HEK293 (cell line): ENCODE measurements at regions not wholly inside any gene's neighbourhood (a gene's known extent, or its start where the extent isn't known, plus 50 kb on each side); places are given as distances from the start of the nearest gene placed in this dataset.

Experiments
- FEZF1 ChIP-seq: fragments of 450-650 bp; formaldehyde crosslinking; IDR thresholded peaks from 2 replicates; pipeline ENCODE4 v1.5.1; 2016; ENCODE audit warnings: missing biosample characterization, missing genetic modification characterization
- TCF7L2 ChIP-seq: IDR thresholded peaks from 2 replicates; pipeline ENCODE4 v1.6.1; 2011; ENCODE audit warnings: low read depth, mild to moderate bottlenecking, inconsistent platforms, low read length, moderate library complexity, borderline replicate concordance
- ZBTB8A ChIP-seq: fragments of 450-650 bp; formaldehyde crosslinking; IDR thresholded peaks from 2 replicates; pipeline ENCODE4 v1.5.1; 2016; ENCODE audit warnings: missing biosample characterization, missing genetic modification characterization
- ZNF184 ChIP-seq: fragments of 450-650 bp; IDR thresholded peaks from 2 replicates; pipeline ENCODE4 v1.5.1; 2018; ENCODE audit warnings: missing biosample characterization, mild to moderate bottlenecking, missing genetic modification characterization
- ZNF549 ChIP-seq: fragments of 450-650 bp; IDR thresholded peaks from 2 replicates; pipeline ENCODE4 v1.5.1; 2018; ENCODE audit warnings: missing biosample characterization, missing genetic modification characterization, mild to moderate bottlenecking, inconsistent platforms, moderate library complexity
- TF ChIP-seq, protein P1 (sequence below): fragments of 450-650 bp; formaldehyde crosslinking; IDR thresholded peaks from 2 replicates; pipeline ENCODE4 v1.5.1; 2016; ENCODE audit warnings: missing biosample characterization, missing genetic modification characterization
- TF ChIP-seq, protein P2 (sequence below): fragments of 450-650 bp; formaldehyde crosslinking; IDR thresholded peaks from 2 replicates; pipeline ENCODE4 v1.5.1; 2016; ENCODE audit warnings: missing biosample characterization, missing genetic modification characterization
- TF ChIP-seq, protein P3 (sequence below): fragments of 450-650 bp; formaldehyde crosslinking; IDR thresholded peaks from 2 replicates; pipeline ENCODE4 v1.5.1; 2016; ENCODE audit warnings: missing biosample characterization, missing genetic modification characterization

DNA sequence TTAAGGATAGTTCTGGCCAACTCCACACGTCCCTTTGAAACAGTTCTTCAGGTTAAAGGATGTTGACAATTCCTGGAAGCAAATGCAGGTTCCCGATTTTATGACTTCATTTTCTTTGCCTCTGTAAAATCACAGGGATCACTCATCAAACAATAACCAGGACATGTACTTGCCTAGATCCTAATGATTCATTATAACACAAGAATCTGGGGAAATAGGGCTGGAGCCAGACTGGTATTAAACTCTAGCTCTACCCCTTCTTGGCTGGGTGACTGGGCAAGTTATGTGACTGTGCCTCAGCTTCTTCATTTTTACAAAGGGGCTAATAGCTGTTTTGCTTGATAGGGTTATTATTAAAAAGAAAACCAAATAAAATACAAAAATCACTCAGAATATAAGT lies 56.0 kb upstream of the KCND2 start:
- TF ChIP-seq, protein P1, sequence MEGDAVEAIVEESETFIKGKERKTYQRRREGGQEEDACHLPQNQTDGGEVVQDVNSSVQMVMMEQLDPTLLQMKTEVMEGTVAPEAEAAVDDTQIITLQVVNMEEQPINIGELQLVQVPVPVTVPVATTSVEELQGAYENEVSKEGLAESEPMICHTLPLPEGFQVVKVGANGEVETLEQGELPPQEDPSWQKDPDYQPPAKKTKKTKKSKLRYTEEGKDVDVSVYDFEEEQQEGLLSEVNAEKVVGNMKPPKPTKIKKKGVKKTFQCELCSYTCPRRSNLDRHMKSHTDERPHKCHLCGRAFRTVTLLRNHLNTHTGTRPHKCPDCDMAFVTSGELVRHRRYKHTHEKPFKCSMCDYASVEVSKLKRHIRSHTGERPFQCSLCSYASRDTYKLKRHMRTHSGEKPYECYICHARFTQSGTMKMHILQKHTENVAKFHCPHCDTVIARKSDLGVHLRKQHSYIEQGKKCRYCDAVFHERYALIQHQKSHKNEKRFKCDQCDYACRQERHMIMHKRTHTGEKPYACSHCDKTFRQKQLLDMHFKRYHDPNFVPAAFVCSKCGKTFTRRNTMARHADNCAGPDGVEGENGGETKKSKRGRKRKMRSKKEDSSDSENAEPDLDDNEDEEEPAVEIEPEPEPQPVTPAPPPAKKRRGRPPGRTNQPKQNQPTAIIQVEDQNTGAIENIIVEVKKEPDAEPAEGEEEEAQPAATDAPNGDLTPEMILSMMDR (tag by site-specific recombination): no peak
- TF ChIP-seq ZNF184 (tag by site-specific recombination) (no peak), TCF7L2 (no peak), ZNF549 (no peak), ZBTB8A (tag by site-specific recombination) (no peak), FEZF1 (tag by site-specific recombination) (no peak)
- TF ChIP-seq, protein P2, sequence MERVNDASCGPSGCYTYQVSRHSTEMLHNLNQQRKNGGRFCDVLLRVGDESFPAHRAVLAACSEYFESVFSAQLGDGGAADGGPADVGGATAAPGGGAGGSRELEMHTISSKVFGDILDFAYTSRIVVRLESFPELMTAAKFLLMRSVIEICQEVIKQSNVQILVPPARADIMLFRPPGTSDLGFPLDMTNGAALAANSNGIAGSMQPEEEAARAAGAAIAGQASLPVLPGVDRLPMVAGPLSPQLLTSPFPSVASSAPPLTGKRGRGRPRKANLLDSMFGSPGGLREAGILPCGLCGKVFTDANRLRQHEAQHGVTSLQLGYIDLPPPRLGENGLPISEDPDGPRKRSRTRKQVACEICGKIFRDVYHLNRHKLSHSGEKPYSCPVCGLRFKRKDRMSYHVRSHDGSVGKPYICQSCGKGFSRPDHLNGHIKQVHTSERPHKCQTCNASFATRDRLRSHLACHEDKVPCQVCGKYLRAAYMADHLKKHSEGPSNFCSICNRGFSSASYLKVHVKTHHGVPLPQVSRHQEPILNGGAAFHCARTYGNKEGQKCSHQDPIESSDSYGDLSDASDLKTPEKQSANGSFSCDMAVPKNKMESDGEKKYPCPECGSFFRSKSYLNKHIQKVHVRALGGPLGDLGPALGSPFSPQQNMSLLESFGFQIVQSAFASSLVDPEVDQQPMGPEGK: no peak
- TF ChIP-seq, protein P3, sequence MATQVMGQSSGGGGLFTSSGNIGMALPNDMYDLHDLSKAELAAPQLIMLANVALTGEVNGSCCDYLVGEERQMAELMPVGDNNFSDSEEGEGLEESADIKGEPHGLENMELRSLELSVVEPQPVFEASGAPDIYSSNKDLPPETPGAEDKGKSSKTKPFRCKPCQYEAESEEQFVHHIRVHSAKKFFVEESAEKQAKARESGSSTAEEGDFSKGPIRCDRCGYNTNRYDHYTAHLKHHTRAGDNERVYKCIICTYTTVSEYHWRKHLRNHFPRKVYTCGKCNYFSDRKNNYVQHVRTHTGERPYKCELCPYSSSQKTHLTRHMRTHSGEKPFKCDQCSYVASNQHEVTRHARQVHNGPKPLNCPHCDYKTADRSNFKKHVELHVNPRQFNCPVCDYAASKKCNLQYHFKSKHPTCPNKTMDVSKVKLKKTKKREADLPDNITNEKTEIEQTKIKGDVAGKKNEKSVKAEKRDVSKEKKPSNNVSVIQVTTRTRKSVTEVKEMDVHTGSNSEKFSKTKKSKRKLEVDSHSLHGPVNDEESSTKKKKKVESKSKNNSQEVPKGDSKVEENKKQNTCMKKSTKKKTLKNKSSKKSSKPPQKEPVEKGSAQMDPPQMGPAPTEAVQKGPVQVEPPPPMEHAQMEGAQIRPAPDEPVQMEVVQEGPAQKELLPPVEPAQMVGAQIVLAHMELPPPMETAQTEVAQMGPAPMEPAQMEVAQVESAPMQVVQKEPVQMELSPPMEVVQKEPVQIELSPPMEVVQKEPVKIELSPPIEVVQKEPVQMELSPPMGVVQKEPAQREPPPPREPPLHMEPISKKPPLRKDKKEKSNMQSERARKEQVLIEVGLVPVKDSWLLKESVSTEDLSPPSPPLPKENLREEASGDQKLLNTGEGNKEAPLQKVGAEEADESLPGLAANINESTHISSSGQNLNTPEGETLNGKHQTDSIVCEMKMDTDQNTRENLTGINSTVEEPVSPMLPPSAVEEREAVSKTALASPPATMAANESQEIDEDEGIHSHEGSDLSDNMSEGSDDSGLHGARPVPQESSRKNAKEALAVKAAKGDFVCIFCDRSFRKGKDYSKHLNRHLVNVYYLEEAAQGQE (tag by site-specific recombination): no peak
